ENCODE measurements at regions not wholly inside any gene's neighbourhood (a gene's known extent, or its start where the extent isn't known, plus 50 kb on each side); places are given as distances from the start of the nearest gene placed in this dataset.

GRCh38 chr4:27514711-27515110 lies 654.1 kb downstream of the STIM2 start:
- no peak for DNase-seq (ENCODE audit: low spot score)

- DNase-seq (ENCODE audit: low spot score), result no peak
These were observed 654.5 kb downstream of the STIM2 start for GRCh38 chr4:27515140-27515539.

GRCh38 chr4:27518876-27519275 lies 658.2 kb downstream of the STIM2 start:
- no peak for DNase-seq (ENCODE audit: low spot score)

GRCh38 chr4:27524224-27524623 lies 663.6 kb downstream of the STIM2 start:
- no peak for DNase-seq (ENCODE audit: low spot score)

- no peak for DNase-seq (ENCODE audit: low spot score)
These were observed 673.8 kb downstream of the STIM2 start for GRCh38 chr4:27534488-27534887.

- DNase-seq (ENCODE audit: low spot score), result no peak
These were observed 707.8 kb downstream of the STIM2 start for GRCh38 chr4:27568236-27568951.

- DNase-seq (ENCODE audit: low spot score), result no peak
These were observed 708.3 kb downstream of the STIM2 start for GRCh38 chr4:27568952-27569319.

- DNase-seq (ENCODE audit: low spot score), result no peak
These were observed 714.1 kb downstream of the STIM2 start for GRCh38 chr4:27574743-27575142.

GRCh38 chr4:27577951-27578350 lies 717.3 kb downstream of the STIM2 start:
- no peak for DNase-seq (ENCODE audit: low spot score)

- DNase-seq (ENCODE audit: low spot score), result no peak
These were observed 732.1 kb downstream of the STIM2 start for GRCh38 chr4:27592738-27593137.

GRCh38 chr4:27594922-27595321 lies 734.3 kb downstream of the STIM2 start:
- DNase-seq (ENCODE audit: low spot score), result no peak

GRCh38 chr4:27595571-27596360 lies 735.1 kb downstream of the STIM2 start:
- DNase-seq (ENCODE audit: low spot score), result no peak

GRCh38 chr4:27602172-27602571 lies 741.5 kb downstream of the STIM2 start:
- DNase-seq (ENCODE audit: low spot score), result no peak

GRCh38 chr4:27604692-27605091 lies 744.1 kb downstream of the STIM2 start:
- no peak for DNase-seq (ENCODE audit: low spot score)

- no peak for DNase-seq (ENCODE audit: low spot score)
These were observed 755.5 kb downstream of the STIM2 start for GRCh38 chr4:27616166-27616565.

- DNase-seq (ENCODE audit: low spot score), result no peak
These were observed 758.8 kb downstream of the STIM2 start for GRCh38 chr4:27619435-27619834.

GRCh38 chr4:27620886-27621285 lies 760.2 kb downstream of the STIM2 start:
- no peak for DNase-seq (ENCODE audit: low spot score)

GRCh38 chr4:27624749-27625148 lies 764.1 kb downstream of the STIM2 start:
- DNase-seq (ENCODE audit: low spot score), result no peak

- DNase-seq (ENCODE audit: low spot score), result no peak
These were observed 768.0 kb downstream of the STIM2 start for GRCh38 chr4:27628609-27629008.

- DNase-seq (ENCODE audit: low spot score), result no peak
These were observed 769.0 kb downstream of the STIM2 start for GRCh38 chr4:27629532-27630225.

GRCh38 chr4:27635936-27636913 lies 775.6 kb downstream of the STIM2 start:
- DNase-seq (ENCODE audit: low spot score), result no peak
